Activated T-cell treated with anti-CD3 and anti-CD28 coated beads for 1 hour (primary cell): ENCODE measurements at regions not wholly inside any gene's neighbourhood (a gene's known extent, or its start where the extent isn't known, plus 50 kb on each side); places are given as distances from the start of the nearest gene placed in this dataset.

Experiments used
- DNase-seq: peaks from one replicate; pipeline ENCODE4 v3.0.0-alpha.2; 2020; ENCODE audit warnings: low read depth

GRCh38 chr22:47390026-47390970, 627.8 kb downstream of the TBC1D22A start:
- no peak for DNase-seq

GRCh38 chr22:47389201-47389600, 626.8 kb downstream of the TBC1D22A start:
- DNase-seq = no peak

GRCh38 chr22:47388778-47389177, 626.3 kb downstream of the TBC1D22A start:
- DNase-seq = no peak

GRCh38 chr22:47388331-47388730, 625.9 kb downstream of the TBC1D22A start:
- DNase-seq = no peak

- no peak for DNase-seq
These were observed 624.5 kb downstream of the TBC1D22A start for GRCh38 chr22:47386812-47387510.

- DNase-seq = no peak
These were observed 622.5 kb downstream of the TBC1D22A start for GRCh38 chr22:47384977-47385376.

- DNase-seq = no peak
These were observed 619.9 kb downstream of the TBC1D22A start for GRCh38 chr22:47382164-47382890.

- DNase-seq = no peak
These were observed 618.8 kb downstream of the TBC1D22A start for GRCh38 chr22:47381240-47381639.

GRCh38 chr22:47380692-47381091, 618.2 kb downstream of the TBC1D22A start:
- DNase-seq = no peak

- no peak for DNase-seq
These were observed 616.6 kb downstream of the TBC1D22A start for GRCh38 chr22:47379037-47379436.

GRCh38 chr22:47377926-47378560, 615.6 kb downstream of the TBC1D22A start:
- DNase-seq = no peak

- DNase-seq = no peak
These were observed 614.6 kb downstream of the TBC1D22A start for GRCh38 chr22:47376901-47377505.

- no peak for DNase-seq
These were observed 613.9 kb downstream of the TBC1D22A start for GRCh38 chr22:47376322-47376700.

GRCh38 chr22:47375621-47376321, 613.3 kb downstream of the TBC1D22A start:
- DNase-seq = no peak

GRCh38 chr22:47374901-47375575, 612.6 kb downstream of the TBC1D22A start:
- no peak for DNase-seq

- no peak for DNase-seq
These were observed 611.9 kb downstream of the TBC1D22A start for GRCh38 chr22:47374273-47374771.

- no peak for DNase-seq
These were observed 611.3 kb downstream of the TBC1D22A start for GRCh38 chr22:47373648-47374272.

GRCh38 chr22:47372596-47373385, 610.3 kb downstream of the TBC1D22A start:
- DNase-seq = no peak

GRCh38 chr22:47372111-47372581, 609.7 kb downstream of the TBC1D22A start:
- DNase-seq = no peak
